ENCODE measurements at regions not wholly inside any gene's neighbourhood (a gene's known extent, or its start where the extent isn't known, plus 50 kb on each side); places are given as distances from the start of the nearest gene placed in this dataset.

GRCh38 chr2:6159606-6160005 lies 467.4 kb downstream of the SOX11 start:
- intact Hi-C loops (cut with micrococcal nuclease), result no loop called here
- no peak for DNase-seq (ENCODE audit: low read depth, low spot score)
- ChIA-PET POLR2A (no interaction called here), RAD21 (ENCODE audit: low non-redundant PET in 1 of 2, low total read pairs in 2 of 2, uncharacterized antibody in 2 of 2, unreplicated experiment in 2 of 2) (no interaction called here), CTCF (no interaction called here)
- Histone ChIP-seq H3K36me3 (ENCODE audit: control insufficient read depth in 1 of 2, insufficient read depth in 2 of 2, low read length in 2 of 2) (no peaks in the 10 kb centered on the region), H4K20me1 (ENCODE audit: insufficient read depth) (no peaks in the 10 kb centered on the region), H3K79me2 (ENCODE audit: insufficient read depth, low read length) (no peaks in the 10 kb centered on the region), H3K9ac (ENCODE audit: low read length) (no peak overlapping the region), H3K4me3 (replicated peaks in 1 of 2; ENCODE audit: low read depth in 1 of 2, low read length in 2 of 2) (no peak overlapping the region), H3K9me3 (ENCODE audit: control insufficient read depth in 1 of 2, insufficient read depth in 1 of 2, low read depth in 1 of 2, low read length in 2 of 2) (peaks cover 10 to 14% of the 10 kb centered on the region in 2 experiments; a peak in 2 of 4 replicates), H3K9me2 (ENCODE audit: insufficient read depth) (no peaks in the 10 kb centered on the region), H2AFZ (ENCODE audit: low read depth, low read length, poor library complexity, severe bottlenecking) (no peak overlapping the region), H3K27ac (ENCODE audit: low read depth, low read length) (no peak overlapping the region), H3K27me3 (ENCODE audit: insufficient read depth, low read length) (no peaks in the 10 kb centered on the region), H3K4me2 (ENCODE audit: low read length) (no peak overlapping the region), H3K4me1 (ENCODE audit: control insufficient read depth in 1 of 2, insufficient read depth in 2 of 2, low read length in 2 of 2) (no peaks in the 10 kb centered on the region)
- BruUV-seq (replicated peaks), result no TSS peak
- TF ChIP-seq EZH2 (IDR thresholded peaks at IDR 0.05) (no peak), RAD21 (IDR thresholded peaks at IDR 0.05; ENCODE audit: low read depth) (no peak), CEBPB (IDR thresholded peaks at IDR 0.05; ENCODE audit: low read depth) (no peak), FOSL1 (IDR thresholded peaks at IDR 0.05; ENCODE audit: low read depth) (no peak), SIN3A (IDR thresholded peaks at IDR 0.05; ENCODE audit: low read depth) (no peak), MAX (IDR thresholded peaks at IDR 0.05) (no peak), TCF7L2 (IDR thresholded peaks at IDR 0.05; ENCODE audit: borderline replicate concordance, extremely low read depth, insufficient read depth, insufficient read length) (no peak), EZH2phosphoT487 (IDR thresholded peaks at IDR 0.05; ENCODE audit: borderline replicate concordance) (no peak), CTCF (IDR thresholded peaks at IDR 0.05 in 2 of 3, conservative IDR thresholded peaks at IDR 0.05 in 1 of 3; ENCODE audit: borderline replicate concordance in 1 of 3, insufficient read depth in 1 of 3, low read depth in 2 of 3, low read length in 2 of 3) (no peak), POLR2A (IDR thresholded peaks at IDR 0.05; ENCODE audit: borderline replicate concordance, extremely low read depth, insufficient read depth, insufficient read length) (no peak), EGR1 (IDR thresholded peaks at IDR 0.05; ENCODE audit: low read depth) (no peak), POLR2AphosphoS5 (IDR thresholded peaks at IDR 0.05; ENCODE audit: low read depth, low read length) (no peak), ELF1 (IDR thresholded peaks at IDR 0.05; ENCODE audit: borderline replicate concordance, low read depth) (no peak), ZBTB33 (IDR thresholded peaks at IDR 0.05; ENCODE audit: extremely low read depth, insufficient replicate concordance, low read length) (no peak), ZNF274 (IDR thresholded peaks at IDR 0.05; ENCODE audit: low read depth, low read length) (no peak)
- no peak for ATAC-seq

Data from HCT116 (cell line).